HepG2 (cell line): ENCODE measurements at regions not wholly inside any gene's neighbourhood (a gene's known extent, or its start where the extent isn't known, plus 50 kb on each side); places are given as distances from the start of the nearest gene placed in this dataset.

Experiments used
- AGO2 ChIP-seq: fragments of 200-400 bp; formaldehyde crosslinking; optimal IDR thresholded peaks from 2 replicates; pipeline ENCODE3; 2017; ENCODE audit warnings: mild to moderate bottlenecking, low read depth, low read length, moderate library complexity
- ATF1 ChIP-seq: IDR thresholded peaks from 2 replicates; pipeline ENCODE4 v1.6.1; 2016; ENCODE audit warnings: mild to moderate bottlenecking, control low read depth
- GMEB2 ChIP-seq: IDR thresholded peaks from 2 replicates; pipeline ENCODE4 v1.6.1; 2016; ENCODE audit warnings: missing biosample characterization, missing genetic modification reagents, low read depth
- MYC ChIP-seq: sonication (generic); formaldehyde crosslinking; IDR thresholded peaks from 2 replicates; pipeline ENCODE4 v1.9.0; 2021; ENCODE audit warnings: missing genetic modification reagents, borderline replicate concordance
- POLR2A ChIP-seq, 2 experiments: IDR thresholded peaks; 2 replicates each; pipeline ENCODE4 v1.6.1; 2011; ENCODE audit warnings: low read depth in 2 of 2, low read length in 2 of 2, mild to moderate bottlenecking in 1 of 2, moderate library complexity in 1 of 2; ENCODE audit not compliant: insufficient read depth in 1 of 2
- PRDM4 ChIP-seq: sonication (generic); formaldehyde crosslinking; IDR thresholded peaks from 2 replicates; pipeline ENCODE4 v1.9.0; 2021; ENCODE audit warnings: missing genetic modification reagents, borderline replicate concordance
- SNAPC5 ChIP-seq: sonication (generic); formaldehyde crosslinking; IDR thresholded peaks from 2 replicates; pipeline ENCODE4 v1.8.1; 2023; ENCODE audit warnings: mild to moderate bottlenecking, missing genetic modification reagents, borderline replicate concordance
- XRCC5 ChIP-seq: fragments of 200-400 bp; formaldehyde crosslinking; optimal IDR thresholded peaks from 2 replicates; pipeline ENCODE3; 2017; ENCODE audit warnings: mild to moderate bottlenecking, low read length
- ZNF101 ChIP-seq: sonication (generic); formaldehyde crosslinking; IDR thresholded peaks from 2 replicates; pipeline ENCODE4 v1.4.0; 2020; ENCODE audit warnings: mild to moderate bottlenecking, low read depth, missing genetic modification reagents, borderline replicate concordance

GRCh38 chr18:59783138-59783537, 85.9 kb upstream of the CCBE1 start:
- TF ChIP-seq GMEB2 (CRISPR knock-in tag) (no peak), ZNF101 (CRISPR knock-in tag) (no peak), AGO2 (no peak), XRCC5 (no peak), POLR2A (IDR thresholded peaks at IDR 0.05; ENCODE audit: insufficient read depth in 1 of 2, low read depth in 2 of 2, low read length in 2 of 2) (no peak), ATF1 (CRISPR knock-in tag) (no peak), MYC (CRISPR knock-in tag) (no peak), SNAPC5 (CRISPR knock-in tag) (no peak), PRDM4 (CRISPR knock-in tag) (no peak)
